Fibroblast of villous mesenchyme (primary cell): ENCODE measurements at regions not wholly inside any gene's neighbourhood (a gene's known extent, or its start where the extent isn't known, plus 50 kb on each side); places are given as distances from the start of the nearest gene placed in this dataset.

Experiments used
- DNase-seq: peaks from one replicate; pipeline ENCODE4 v3.0.0-alpha.2; 2010; ENCODE audit warnings: low read depth
- H3K4me3 ChIP-seq: 2 replicates; pipeline ENCODE4 v1.5.1; 2011; ENCODE audit warnings: low read depth, mild to moderate bottlenecking, low read length
- TF ChIP-seq, protein P1 (sequence below): IDR thresholded peaks from 2 replicates; pipeline ENCODE4 v1.5.1; 2012; ENCODE audit warnings: low read depth, mild to moderate bottlenecking, low read length; ENCODE audit not compliant: insufficient read depth

DNA sequence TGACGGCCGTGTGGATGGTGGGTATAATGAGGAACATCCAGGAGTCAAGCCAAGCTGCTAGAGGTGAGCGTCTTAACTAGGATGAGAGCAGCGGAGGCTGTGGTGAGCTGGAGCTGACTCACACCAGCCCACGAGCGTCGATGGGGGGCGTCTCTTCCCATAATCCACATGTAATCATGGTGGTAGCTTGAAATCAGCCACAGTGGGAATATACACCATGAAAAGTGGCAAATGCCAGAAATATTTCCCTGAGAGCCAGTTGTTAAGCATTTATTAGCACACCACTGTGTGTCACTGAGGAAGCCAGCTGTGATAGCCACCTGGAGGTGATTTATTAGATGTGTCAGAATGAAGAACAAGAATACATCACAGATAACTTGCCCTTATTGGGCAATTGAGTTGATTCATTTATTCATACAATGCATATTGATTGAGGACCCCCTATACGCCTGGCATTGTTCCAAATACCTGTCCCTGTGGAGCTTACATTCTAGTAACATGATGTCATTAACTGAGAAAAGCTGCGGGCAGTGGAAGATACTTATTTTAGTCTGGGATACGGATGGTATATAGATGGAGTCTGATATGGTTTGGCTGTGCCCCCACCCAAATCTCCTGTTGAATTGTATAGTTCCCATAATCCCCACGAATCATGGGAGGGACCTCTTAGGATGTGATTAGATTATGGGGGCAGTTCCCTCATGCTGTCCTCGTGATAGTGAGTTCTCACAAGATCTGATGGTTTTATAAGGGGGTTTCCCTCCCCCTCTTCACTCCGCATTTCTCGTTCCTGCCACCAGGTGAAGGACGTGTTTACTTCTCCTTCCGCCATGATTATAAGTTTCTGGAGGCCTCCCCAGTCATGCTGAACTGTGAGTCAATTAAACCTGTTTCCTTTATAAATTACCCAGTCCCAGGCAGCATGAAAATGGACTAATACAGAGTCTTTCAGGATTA lies 473.4 kb downstream of the METTL15 start:
- TF ChIP-seq, protein P1, sequence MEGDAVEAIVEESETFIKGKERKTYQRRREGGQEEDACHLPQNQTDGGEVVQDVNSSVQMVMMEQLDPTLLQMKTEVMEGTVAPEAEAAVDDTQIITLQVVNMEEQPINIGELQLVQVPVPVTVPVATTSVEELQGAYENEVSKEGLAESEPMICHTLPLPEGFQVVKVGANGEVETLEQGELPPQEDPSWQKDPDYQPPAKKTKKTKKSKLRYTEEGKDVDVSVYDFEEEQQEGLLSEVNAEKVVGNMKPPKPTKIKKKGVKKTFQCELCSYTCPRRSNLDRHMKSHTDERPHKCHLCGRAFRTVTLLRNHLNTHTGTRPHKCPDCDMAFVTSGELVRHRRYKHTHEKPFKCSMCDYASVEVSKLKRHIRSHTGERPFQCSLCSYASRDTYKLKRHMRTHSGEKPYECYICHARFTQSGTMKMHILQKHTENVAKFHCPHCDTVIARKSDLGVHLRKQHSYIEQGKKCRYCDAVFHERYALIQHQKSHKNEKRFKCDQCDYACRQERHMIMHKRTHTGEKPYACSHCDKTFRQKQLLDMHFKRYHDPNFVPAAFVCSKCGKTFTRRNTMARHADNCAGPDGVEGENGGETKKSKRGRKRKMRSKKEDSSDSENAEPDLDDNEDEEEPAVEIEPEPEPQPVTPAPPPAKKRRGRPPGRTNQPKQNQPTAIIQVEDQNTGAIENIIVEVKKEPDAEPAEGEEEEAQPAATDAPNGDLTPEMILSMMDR = no peak
- no peak overlapping the region for H3K4me3 ChIP-seq

DNA sequence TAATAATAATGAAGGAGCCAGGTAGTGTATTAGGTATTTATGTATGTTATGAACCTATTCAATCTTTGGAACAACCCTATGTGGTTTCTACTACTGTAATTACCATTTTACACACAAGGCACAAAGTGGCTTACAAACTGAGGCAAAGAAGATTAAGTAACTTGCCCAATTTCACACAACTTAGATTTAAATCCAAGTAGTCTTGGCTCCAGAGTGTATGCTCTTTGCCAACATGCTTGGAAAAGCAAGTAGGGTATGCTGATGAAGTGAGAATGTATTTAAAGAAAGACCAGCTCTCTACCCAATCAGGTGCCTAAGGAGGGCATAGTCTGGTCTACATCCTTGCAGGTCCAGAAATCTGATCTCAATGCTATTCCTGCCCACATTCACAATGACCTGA lies 463.2 kb downstream of the METTL15 start:
- TF ChIP-seq, protein P1 = no peak
- no peak for DNase-seq
- H3K4me3 ChIP-seq = no peak overlapping the region

More for the DNA sequence above, 473.4 kb downstream of the METTL15 start:
- DNase-seq = peak; percentile 45

- TF ChIP-seq, protein P1 = no peak
- H3K4me3 ChIP-seq = no peak overlapping the region
- no peak for DNase-seq
These were observed 460.9 kb downstream of the METTL15 start for GRCh38 chr11:28569106-28569505.

- H3K4me3 ChIP-seq = peak overlapping the region; percentile 27
- peak; percentile 99 for DNase-seq
- TF ChIP-seq, protein P1 = no peak
These were observed 458.3 kb downstream of the METTL15 start for GRCh38 chr11:28566339-28567089.

- TF ChIP-seq, protein P1 = no peak
- DNase-seq = peak; percentile 94
- H3K4me3 ChIP-seq = no peak overlapping the region
These were observed 451.3 kb downstream of the METTL15 start for GRCh38 chr11:28559492-28559891.

DNA sequence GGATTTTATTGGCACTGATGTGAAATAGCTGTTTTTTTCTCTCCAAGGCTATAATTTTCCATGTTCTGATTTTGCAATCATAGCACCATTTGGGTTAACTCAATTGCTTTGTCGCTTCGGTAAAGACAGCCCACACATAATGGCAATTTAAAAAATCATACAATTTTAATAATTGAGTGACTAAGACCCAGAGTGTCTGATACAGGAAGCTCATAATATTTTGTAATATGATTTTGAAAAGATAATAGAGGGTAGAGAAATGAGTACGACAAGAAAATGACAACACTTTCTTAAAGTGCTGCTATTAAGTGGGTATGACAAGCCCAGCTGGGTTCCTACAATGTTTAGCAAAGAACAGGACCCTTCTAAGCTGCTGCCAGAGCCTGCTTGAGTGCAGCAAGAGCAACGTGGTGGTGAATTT lies 439.1 kb downstream of the METTL15 start:
- DNase-seq = peak; percentile 20
- TF ChIP-seq, protein P1 = no peak
- H3K4me3 ChIP-seq = no peak overlapping the region
